ENCODE measurements at regions not wholly inside any gene's neighbourhood (a gene's known extent, or its start where the extent isn't known, plus 50 kb on each side); places are given as distances from the start of the nearest gene placed in this dataset.

GRCh38 chr5:163633926-163634460 is 128.6 kb downstream of the MAT2B start:
- Histone ChIP-seq H3K9me3 (ENCODE audit: low read length) (no peaks in the 10 kb centered on the region), H3K4me3 (replicated peaks in 1 of 3; ENCODE audit: insufficient read depth in 1 of 3, low read depth in 2 of 3, low read length in 3 of 3) (no peak overlapping the region), H3K36me3 (replicated peaks in 1 of 2; ENCODE audit: control insufficient read depth in 1 of 2, insufficient read depth in 2 of 2, low read length in 2 of 2) (no peaks in the 10 kb centered on the region), H3K4me1 (ENCODE audit: insufficient read depth, low read length) (no peaks in the 10 kb centered on the region), H3K27me3 (ENCODE audit: control insufficient read depth in 1 of 2, insufficient read depth in 2 of 2, low read length in 2 of 2) (peaks cover 2 to 10% of the 10 kb centered on the region in 2 experiments; a peak in 3 of 5 replicates), H3K4me2 (ENCODE audit: low read depth, low read length) (no peak overlapping the region), H3K79me2 (ENCODE audit: insufficient read depth, low read length) (no peaks in the 10 kb centered on the region), H4K20me1 (ENCODE audit: insufficient read depth, low read length) (no peaks in the 10 kb centered on the region), H3K27ac (ENCODE audit: extremely low read length, insufficient read depth, low read length) (no peak overlapping the region), H3K9ac (ENCODE audit: insufficient read depth, low read depth, low read length) (no peak overlapping the region), H2AFZ (ENCODE audit: low read length) (no peak overlapping the region)
- TF ChIP-seq ZNF737 (CRISPR knock-in tag; IDR thresholded peaks at IDR 0.05; ENCODE audit: borderline replicate concordance) (no peak), MATR3 (CRISPR knock-in tag; IDR thresholded peaks at IDR 0.05) (no peak), FOXK1 (CRISPR knock-in tag; IDR thresholded peaks at IDR 0.05; ENCODE audit: borderline replicate concordance, low read depth) (no peak), ZNF263 (CRISPR knock-in tag; IDR thresholded peaks at IDR 0.05) (no peak), FIP1L1 (IDR thresholded peaks at IDR 0.05; ENCODE audit: borderline replicate concordance, insufficient read depth, low read depth, low read length) (no peak), DNMT1 (CRISPR knock-in tag; IDR thresholded peaks at IDR 0.05) (no peak), SMAD1 (CRISPR knock-in tag; IDR thresholded peaks at IDR 0.05; ENCODE audit: borderline replicate concordance, low read depth) (no peak), SP4 (CRISPR knock-in tag; IDR thresholded peaks at IDR 0.05) (no peak), ZKSCAN8 (CRISPR knock-in tag; IDR thresholded peaks at IDR 0.05; ENCODE audit: borderline replicate concordance) (no peak), ZNF383 (CRISPR knock-in tag; IDR thresholded peaks at IDR 0.05; ENCODE audit: borderline replicate concordance) (no peak)
- TF ChIP-seq, protein P1, sequence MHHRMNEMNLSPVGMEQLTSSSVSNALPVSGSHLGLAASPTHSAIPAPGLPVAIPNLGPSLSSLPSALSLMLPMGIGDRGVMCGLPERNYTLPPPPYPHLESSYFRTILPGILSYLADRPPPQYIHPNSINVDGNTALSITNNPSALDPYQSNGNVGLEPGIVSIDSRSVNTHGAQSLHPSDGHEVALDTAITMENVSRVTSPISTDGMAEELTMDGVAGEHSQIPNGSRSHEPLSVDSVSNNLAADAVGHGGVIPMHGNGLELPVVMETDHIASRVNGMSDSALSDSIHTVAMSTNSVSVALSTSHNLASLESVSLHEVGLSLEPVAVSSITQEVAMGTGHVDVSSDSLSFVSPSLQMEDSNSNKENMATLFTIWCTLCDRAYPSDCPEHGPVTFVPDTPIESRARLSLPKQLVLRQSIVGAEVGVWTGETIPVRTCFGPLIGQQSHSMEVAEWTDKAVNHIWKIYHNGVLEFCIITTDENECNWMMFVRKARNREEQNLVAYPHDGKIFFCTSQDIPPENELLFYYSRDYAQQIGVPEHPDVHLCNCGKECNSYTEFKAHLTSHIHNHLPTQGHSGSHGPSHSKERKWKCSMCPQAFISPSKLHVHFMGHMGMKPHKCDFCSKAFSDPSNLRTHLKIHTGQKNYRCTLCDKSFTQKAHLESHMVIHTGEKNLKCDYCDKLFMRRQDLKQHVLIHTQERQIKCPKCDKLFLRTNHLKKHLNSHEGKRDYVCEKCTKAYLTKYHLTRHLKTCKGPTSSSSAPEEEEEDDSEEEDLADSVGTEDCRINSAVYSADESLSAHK (CRISPR knock-in tag; IDR thresholded peaks at IDR 0.05; ENCODE audit: borderline replicate concordance): no peak
- TF ChIP-seq, protein P2, sequence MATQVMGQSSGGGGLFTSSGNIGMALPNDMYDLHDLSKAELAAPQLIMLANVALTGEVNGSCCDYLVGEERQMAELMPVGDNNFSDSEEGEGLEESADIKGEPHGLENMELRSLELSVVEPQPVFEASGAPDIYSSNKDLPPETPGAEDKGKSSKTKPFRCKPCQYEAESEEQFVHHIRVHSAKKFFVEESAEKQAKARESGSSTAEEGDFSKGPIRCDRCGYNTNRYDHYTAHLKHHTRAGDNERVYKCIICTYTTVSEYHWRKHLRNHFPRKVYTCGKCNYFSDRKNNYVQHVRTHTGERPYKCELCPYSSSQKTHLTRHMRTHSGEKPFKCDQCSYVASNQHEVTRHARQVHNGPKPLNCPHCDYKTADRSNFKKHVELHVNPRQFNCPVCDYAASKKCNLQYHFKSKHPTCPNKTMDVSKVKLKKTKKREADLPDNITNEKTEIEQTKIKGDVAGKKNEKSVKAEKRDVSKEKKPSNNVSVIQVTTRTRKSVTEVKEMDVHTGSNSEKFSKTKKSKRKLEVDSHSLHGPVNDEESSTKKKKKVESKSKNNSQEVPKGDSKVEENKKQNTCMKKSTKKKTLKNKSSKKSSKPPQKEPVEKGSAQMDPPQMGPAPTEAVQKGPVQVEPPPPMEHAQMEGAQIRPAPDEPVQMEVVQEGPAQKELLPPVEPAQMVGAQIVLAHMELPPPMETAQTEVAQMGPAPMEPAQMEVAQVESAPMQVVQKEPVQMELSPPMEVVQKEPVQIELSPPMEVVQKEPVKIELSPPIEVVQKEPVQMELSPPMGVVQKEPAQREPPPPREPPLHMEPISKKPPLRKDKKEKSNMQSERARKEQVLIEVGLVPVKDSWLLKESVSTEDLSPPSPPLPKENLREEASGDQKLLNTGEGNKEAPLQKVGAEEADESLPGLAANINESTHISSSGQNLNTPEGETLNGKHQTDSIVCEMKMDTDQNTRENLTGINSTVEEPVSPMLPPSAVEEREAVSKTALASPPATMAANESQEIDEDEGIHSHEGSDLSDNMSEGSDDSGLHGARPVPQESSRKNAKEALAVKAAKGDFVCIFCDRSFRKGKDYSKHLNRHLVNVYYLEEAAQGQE (IDR thresholded peaks at IDR 0.05; ENCODE audit: borderline replicate concordance in 1 of 2, low read depth in 1 of 2, low read length in 2 of 2): no peak
- intact Hi-C loops (cut with micrococcal nuclease; ENCODE audit: unreplicated experiment) (no loop called here), in situ Hi-C loops (cut with HindIII; ENCODE audit: extremely low pct_ligation_motif_present, low pct_unique_long_range_greater_than_20kb) (no loop called here)
- CTCF ChIA-PET (ENCODE audit: low intra/inter-chr PET ratio, low total read pairs): no interaction called here
- DNase-seq (ENCODE audit: low spot score) (no peak), ATAC-seq (no peak), FAIRE-seq (no peak)
- no TSS peak for BruUV-seq (replicated peaks)
- 18% methylated on average over 3 of the region's 3 CpGs for WGBS (ENCODE audit: low lambda C conversion rate)
- POLR2A ChIA-PET: no interaction called here
